Sigmoid colon (tissue), 4 donors: ENCODE measurements at regions not wholly inside any gene's neighbourhood (a gene's known extent, or its start where the extent isn't known, plus 50 kb on each side); places are given as distances from the start of the nearest gene placed in this dataset.

Experiments
- CTCF ChIP-seq, 4 experiments: fragments of 450-650 bp in 3 of 4; fragments of 200-600 bp in 1 of 4; IDR thresholded peaks; one replicate each; pipeline ENCODE4 v1.5.1; 2016 to 2019; ENCODE audit warnings: antibody characterized with exemption in 4 of 4, mild to moderate bottlenecking in 3 of 4, moderate library complexity in 2 of 4
- POLR2A ChIP-seq, 2 donors: fragments of 450-650 bp; IDR thresholded peaks; one replicate each; pipeline ENCODE4 v1.6.1; 2016; ENCODE audit warnings: antibody characterized with exemption in 2 of 2, mild to moderate bottlenecking in 2 of 2, moderate library complexity in 2 of 2
- POLR2AphosphoS5 ChIP-seq, 4 donors: sonication (generic); formaldehyde crosslinking; IDR thresholded peaks; one replicate each; pipeline ENCODE4 v1.6.1; 2017; ENCODE audit warnings: antibody characterized with exemption in 4 of 4

DNA sequence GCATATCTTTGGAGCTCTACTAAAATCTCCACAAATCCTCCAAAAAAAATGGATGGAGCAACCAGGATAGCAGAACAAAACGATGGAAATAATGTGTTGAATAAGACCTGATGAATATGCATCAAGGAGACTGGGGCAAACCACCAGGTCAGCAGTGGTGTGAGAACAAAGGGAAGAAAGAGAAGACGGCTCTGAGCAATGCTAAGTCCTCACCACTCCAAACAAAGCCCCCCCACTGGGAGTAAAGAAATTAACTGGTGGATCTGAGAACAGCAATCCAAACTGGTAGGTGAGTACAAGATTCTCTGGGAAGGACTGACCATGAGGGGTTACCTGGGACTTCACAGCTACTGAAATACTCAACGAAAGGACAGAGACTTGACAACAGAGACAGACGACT lies 977.3 kb downstream of the TBL1XR1 start:
- TF ChIP-seq CTCF (IDR thresholded peaks at IDR 0.05) (no peak), POLR2AphosphoS5 (IDR thresholded peaks at IDR 0.05) (no peak), POLR2A (IDR thresholded peaks at IDR 0.05) (no peak)
